K562 (cell line): ENCODE measurements at regions not wholly inside any gene's neighbourhood (a gene's known extent, or its start where the extent isn't known, plus 50 kb on each side); places are given as distances from the start of the nearest gene placed in this dataset.

Experiments used
- ATAC-seq: fragments of 200-7000 bp; cut with Tn5 transposase; 3 replicates; pipeline ENCODE4 v1.9.1; 2020; ENCODE audit warnings: moderate library complexity
- BruUV-seq: library from RNA; stranded (reverse); fragments of 400-500 nt; replicated peaks from 2 replicates; lab custom pipeline; 2021; lab: Mats Ljungman, UMichigan
- CTCF ChIA-PET: fragments of 300-600 bp; formaldehyde crosslinking; extraction: SDS; loops from one replicate; lab custom pipeline; 2021; ENCODE audit warnings: low intra/inter-chr PET ratio; lab: Yijun Ruan, JAX
- POLR2A ChIA-PET: fragments of 300-600, 350-650 bp; sonication (Branson Sonifier 250); formaldehyde crosslinking; extraction: SDS; loops from one replicate; lab custom pipeline; 2021; ENCODE audit warnings: antibody characterized with exemption, inconsistent platforms; lab: Yijun Ruan, JAX
- DNase-seq, 4 experiments: peaks; one replicate each; pipeline versions ENCODE4 v3.0.0 to v3.0.0-alpha.2; 2011 to 2018; ENCODE audit warnings: low spot score in 3 of 4, mixed read lengths in 3 of 4; ENCODE audit errors: extremely low read depth in 1 of 4
- FAIRE-seq: peaks from 2 replicates; lab custom pipeline; 2011; peaks lifted over from hg19 to GRCh38; lab: Jason Lieb, UNC
- H2AFZ ChIP-seq: 2 replicates; pipeline ENCODE4 v1.6.0; 2011; ENCODE audit warnings: low read depth, low read length, control low read depth, inconsistent platforms
- H3K27ac ChIP-seq: fragments of 200-600 bp; 3 replicates; pipeline ENCODE4 v1.8.0; 2011; ENCODE audit warnings: low read depth, mild to moderate bottlenecking, control low read depth, inconsistent platforms, low read length, moderate library complexity, mixed read lengths; ENCODE audit errors: extremely low read depth
- H3K27me3 ChIP-seq, 2 experiments: fragments of 300-600 bp in 1 of 2; 2 replicates in 1 of 2; 3 replicates in 1 of 2; pipeline versions ENCODE4 v1.6.0 to v1.8.0; 2011; ENCODE audit warnings: inconsistent platforms in 2 of 2, low read length in 2 of 2, mild to moderate bottlenecking in 1 of 2, mixed read lengths in 1 of 2, moderate library complexity in 1 of 2; ENCODE audit not compliant: control insufficient read depth in 2 of 2, insufficient read depth in 2 of 2
- H3K36me3 ChIP-seq: fragments of 300-600 bp; 3 replicates; pipeline ENCODE4 v1.8.0; 2011; ENCODE audit warnings: mild to moderate bottlenecking, low read length, inconsistent platforms; ENCODE audit not compliant: control insufficient read depth, insufficient read depth
- H3K4me1 ChIP-seq, 2 experiments: fragments of 200-600 bp in 1 of 2; replicated peaks in 1 of 2; 2 replicates in 1 of 2; 3 replicates in 1 of 2; pipeline versions ENCODE4 v1.5.1 to v1.8.0; 2011; ENCODE audit warnings: inconsistent platforms in 2 of 2, low read length in 2 of 2, mild to moderate bottlenecking in 1 of 2, mixed read lengths in 1 of 2, moderate library complexity in 1 of 2; ENCODE audit not compliant: control insufficient read depth in 2 of 2, insufficient read depth in 2 of 2
- H3K4me2 ChIP-seq: 2 replicates; pipeline ENCODE4 v1.6.1; 2011; ENCODE audit warnings: low read length, control low read depth, inconsistent platforms, mixed read lengths; ENCODE audit not compliant: insufficient read depth
- H3K4me3 ChIP-seq: fragments of 200-600 bp; sonication (generic), shearing (Covaris generic); 2 replicates; pipeline ENCODE4 v1.5.1; 2016; ENCODE audit warnings: control low read depth, inconsistent platforms
- H3K79me2 ChIP-seq: fragments of 200-600 bp; 3 replicates; pipeline ENCODE4 v1.8.0; 2011; ENCODE audit warnings: low read length, inconsistent platforms; ENCODE audit not compliant: control insufficient read depth, insufficient read depth
- H3K9ac ChIP-seq, 2 experiments: 2 replicates each; pipeline versions ENCODE4 v1.6.0 to v1.6.1; 2011; ENCODE audit warnings: low read depth in 2 of 2, low read length in 2 of 2, control low read depth in 1 of 2, inconsistent platforms in 1 of 2, mild to moderate bottlenecking in 1 of 2, mixed read lengths in 1 of 2; ENCODE audit not compliant: insufficient read depth in 1 of 2
- H3K9me1 ChIP-seq: one replicate; pipeline ENCODE4 v1.6.0; 2011; ENCODE audit warnings: inconsistent platforms, mild to moderate bottlenecking, low read length, moderate library complexity; ENCODE audit not compliant: control insufficient read depth, insufficient read depth
- H3K9me3 ChIP-seq: replicated peaks from 2 replicates; pipeline ENCODE4 v1.5.1; 2011; ENCODE audit warnings: low read depth, low read length, inconsistent platforms; ENCODE audit not compliant: control insufficient read depth, insufficient read depth
- H4K20me1 ChIP-seq: replicated peaks from 2 replicates; pipeline ENCODE4 v1.6.1; 2011; ENCODE audit warnings: low read length, inconsistent platforms, mixed read lengths; ENCODE audit not compliant: control insufficient read depth, insufficient read depth
- C11orf30 ChIP-seq: fragments of 450-650 bp; IDR thresholded peaks from 2 replicates; pipeline ENCODE4 v1.6.1; 2016; ENCODE audit warnings: low read depth, mild to moderate bottlenecking
- CBX5 ChIP-seq: IDR thresholded peaks from 2 replicates; pipeline ENCODE4 v1.6.1; 2014; ENCODE audit warnings: low read depth, borderline replicate concordance
- HMGN3 ChIP-seq: IDR thresholded peaks from 2 replicates; pipeline ENCODE4 v1.6.1; 2011; ENCODE audit warnings: borderline replicate concordance, low read depth, mild to moderate bottlenecking, mixed read lengths, low read length; ENCODE audit not compliant: insufficient read length; ENCODE audit errors: extremely low read depth
- KLF1 ChIP-seq: fragments of 450-650 bp; IDR thresholded peaks from 2 replicates; pipeline ENCODE4 v1.6.1; 2016; ENCODE audit warnings: missing genetic modification characterization, missing compliant biosample characterization
- KLF13 ChIP-seq: fragments of 450-650 bp; IDR thresholded peaks from 2 replicates; pipeline ENCODE4 v1.6.1; 2016; ENCODE audit warnings: missing genetic modification characterization, low read depth, mild to moderate bottlenecking, missing compliant biosample characterization, moderate library complexity, borderline replicate concordance
- KLF16 ChIP-seq: IDR thresholded peaks from 2 replicates; pipeline ENCODE4 v1.6.1; 2016; ENCODE audit warnings: antibody characterized with exemption
- LEF1 ChIP-seq: fragments of 450-650 bp; IDR thresholded peaks from 2 replicates; pipeline ENCODE4 v1.6.1; 2016; ENCODE audit warnings: mild to moderate bottlenecking
- NFYB ChIP-seq: IDR thresholded peaks from 2 replicates; pipeline ENCODE4 v1.6.1; 2011; ENCODE audit warnings: mild to moderate bottlenecking, moderate library complexity; ENCODE audit not compliant: insufficient read length; ENCODE audit errors: extremely low read depth
- NR2C1 ChIP-seq, 2 experiments: fragments of 450-650 bp; IDR thresholded peaks; 2 replicates each; pipeline ENCODE4 v1.6.1; 2017; ENCODE audit warnings: mild to moderate bottlenecking in 2 of 2, antibody characterized with exemption in 1 of 2, inconsistent platforms in 1 of 2, missing compliant biosample characterization in 1 of 2, missing genetic modification characterization in 1 of 2
- NR2F6 ChIP-seq: fragments of 450-650 bp; formaldehyde crosslinking; IDR thresholded peaks from 2 replicates; pipeline ENCODE4 v1.4.0; 2020; ENCODE audit warnings: mild to moderate bottlenecking
- RAD21 ChIP-seq, 2 experiments: fragments of 250-450 bp in 1 of 2; fragments of 450-650 bp in 1 of 2; sonication (Bioruptor Pico) in 1 of 2; formaldehyde crosslinking in 1 of 2; IDR thresholded peaks in 1 of 2; conservative IDR thresholded peaks in 1 of 2; 2 replicates each; pipeline versions ENCODE4 v1.4.0 to v1.8.0; 2020 to 2022; ENCODE audit warnings: mild to moderate bottlenecking in 2 of 2, moderate library complexity in 1 of 2
- RBM22 ChIP-seq: fragments of 200-400 bp; formaldehyde crosslinking; IDR thresholded peaks from 2 replicates; pipeline ENCODE4 v1.6.1; 2018; ENCODE audit warnings: low read length, low read depth; ENCODE audit not compliant: poor library complexity, severe bottlenecking
- ZKSCAN3 ChIP-seq: fragments of 250-450 bp; sonication (Bioruptor Pico); IDR thresholded peaks from 2 replicates; pipeline ENCODE4 v1.4.0; 2020
- WGBS: fragments of 100-300 bp; shearing (Covaris generic); methylation state at CpG from one replicate; pipeline ENCODE4 v1.1.6; 2016; ENCODE audit warnings: low coverage, mixed read lengths; ENCODE audit not compliant: insufficient coverage; ENCODE audit errors: missing lambda C conversion rate; 5-methylcytosine and 5-hydroxymethylcytosine counted together
- in situ Hi-C: fragments of 300-500 bp; cut with MboI; formaldehyde crosslinking; loops from 4 replicates; pipeline ENCODE4 v1.15.0; 2018; ENCODE audit warnings: inconsistent platforms, mixed read lengths
- intact Hi-C: fragments of 100-400 bp; cut with micrococcal nuclease; formaldehyde crosslinking; loops from 2 replicates; pipeline ENCODE4 v1.14.2; 2022
- TF ChIP-seq, protein P1 (sequence below): fragments of 250-450 bp; sonication (Bioruptor Pico); IDR thresholded peaks from 2 replicates; pipeline ENCODE4 v1.5.0; 2021; ENCODE audit warnings: mild to moderate bottlenecking, borderline replicate concordance
- TF ChIP-seq, protein P2 (sequence below): fragments of 250-450 bp; sonication (Bioruptor Pico); IDR thresholded peaks from 2 replicates; pipeline ENCODE4 v1.4.0; 2020; ENCODE audit warnings: mild to moderate bottlenecking, moderate library complexity

DNA sequence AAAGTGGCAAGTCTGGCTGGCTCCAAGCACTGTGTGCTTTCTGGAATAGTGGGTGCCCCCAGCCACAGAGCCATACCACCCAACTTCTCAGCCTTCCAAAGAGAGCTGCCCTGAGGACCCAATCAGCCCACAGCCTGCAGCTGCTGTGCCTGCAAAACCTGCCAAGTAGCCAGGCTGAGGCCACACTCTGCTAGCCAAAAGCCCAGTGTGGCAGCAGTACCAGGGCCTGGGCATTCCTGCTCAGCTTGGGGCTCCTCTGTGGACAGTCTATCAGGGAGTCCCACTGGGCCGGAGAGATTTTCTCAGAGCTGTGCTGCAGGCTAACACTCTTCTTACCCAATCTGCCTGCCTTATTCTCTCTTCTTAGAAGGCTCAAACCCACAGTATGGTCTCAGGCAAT is 136.5 kb downstream of the TPRA1 start:
- Histone ChIP-seq H3K27me3 (peaks cover 2 to 38% of the 10 kb centered on the region in 2 experiments; a peak in 3 of 5 replicates), H3K4me2 (no peak overlapping the region), H3K9me1 (no peaks in the 10 kb centered on the region), H3K9ac (no peak overlapping the region), H3K9me3 (no peaks in the 10 kb centered on the region), H2AFZ (no peak overlapping the region), H3K79me2 (no peaks in the 10 kb centered on the region), H3K36me3 (no peaks in the 10 kb centered on the region), H3K4me1 (peaks cover 0 to 12% of the 10 kb centered on the region in 2 experiments; a peak in 2 of 5 replicates), H3K4me3 (no peak overlapping the region), H4K20me1 (0 out of 2 replicates have a peak, but pooled peaks cover 4% of the 10 kb centered on the region), H3K27ac (no peak overlapping the region)
- BruUV-seq: no TSS peak
- intact Hi-C loops (loop anchor here (10.0 kb wide), 1 partner anchor 779 kb away; no protein-coding TSS in a partner anchor), in situ Hi-C loops (loop anchor here (10.0 kb wide), 1 partner anchor 779 kb away; no protein-coding TSS in a partner anchor)
- ChIA-PET CTCF (interaction anchor here (1.4 kb wide), 1 partner anchor 931 kb away, joined by 3 read pairs; no protein-coding TSS in a partner anchor), POLR2A (interaction anchor here (0.5 kb wide), 1 partner anchor 104 kb away, joined by 4 read pairs; no protein-coding TSS in a partner anchor)
- ATAC-seq: no peak
- no peak for FAIRE-seq
- DNase-seq: no peak
- WGBS: 0% methylated on average over 1 of the region's 1 CpG
- no peak for TF ChIP-seq LEF1
- no peak for TF ChIP-seq CBX5
- TF ChIP-seq NR2C1 (IDR thresholded peaks at IDR 0.05): no peak
- no peak for TF ChIP-seq NR2C1 (tag; IDR thresholded peaks at IDR 0.05)
- TF ChIP-seq RAD21 (CRISPR knock-in tag; conservative IDR thresholded peaks at IDR 0.05 in 1 of 2, IDR thresholded peaks at IDR 0.05 in 1 of 2): no peak
- no peak for TF ChIP-seq ZKSCAN3 (CRISPR knock-in tag)
- TF ChIP-seq, protein P1, sequence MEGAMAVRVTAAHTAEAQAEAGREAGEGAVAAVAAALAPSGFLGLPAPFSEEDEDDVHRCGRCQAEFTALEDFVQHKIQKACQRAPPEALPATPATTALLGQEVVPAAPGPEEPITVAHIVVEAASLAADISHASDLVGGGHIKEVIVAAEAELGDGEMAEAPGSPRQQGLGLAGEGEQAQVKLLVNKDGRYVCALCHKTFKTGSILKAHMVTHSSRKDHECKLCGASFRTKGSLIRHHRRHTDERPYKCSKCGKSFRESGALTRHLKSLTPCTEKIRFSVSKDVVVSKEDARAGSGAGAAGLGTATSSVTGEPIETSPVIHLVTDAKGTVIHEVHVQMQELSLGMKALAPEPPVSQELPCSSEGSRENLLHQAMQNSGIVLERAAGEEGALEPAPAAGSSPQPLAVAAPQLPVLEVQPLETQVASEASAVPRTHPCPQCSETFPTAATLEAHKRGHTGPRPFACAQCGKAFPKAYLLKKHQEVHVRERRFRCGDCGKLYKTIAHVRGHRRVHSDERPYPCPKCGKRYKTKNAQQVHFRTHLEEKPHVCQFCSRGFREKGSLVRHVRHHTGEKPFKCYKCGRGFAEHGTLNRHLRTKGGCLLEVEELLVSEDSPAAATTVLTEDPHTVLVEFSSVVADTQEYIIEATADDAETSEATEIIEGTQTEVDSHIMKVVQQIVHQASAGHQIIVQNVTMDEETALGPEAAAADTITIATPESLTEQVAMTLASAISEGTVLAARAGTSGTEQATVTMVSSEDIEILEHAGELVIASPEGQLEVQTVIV (CRISPR knock-in tag): no peak
- no peak for TF ChIP-seq KLF13 (tag)
- TF ChIP-seq KLF16: no peak
- no peak for TF ChIP-seq C11orf30
- TF ChIP-seq RBM22: no peak
- no peak for TF ChIP-seq HMGN3
- TF ChIP-seq KLF1 (tag): no peak
- TF ChIP-seq, protein P2, sequence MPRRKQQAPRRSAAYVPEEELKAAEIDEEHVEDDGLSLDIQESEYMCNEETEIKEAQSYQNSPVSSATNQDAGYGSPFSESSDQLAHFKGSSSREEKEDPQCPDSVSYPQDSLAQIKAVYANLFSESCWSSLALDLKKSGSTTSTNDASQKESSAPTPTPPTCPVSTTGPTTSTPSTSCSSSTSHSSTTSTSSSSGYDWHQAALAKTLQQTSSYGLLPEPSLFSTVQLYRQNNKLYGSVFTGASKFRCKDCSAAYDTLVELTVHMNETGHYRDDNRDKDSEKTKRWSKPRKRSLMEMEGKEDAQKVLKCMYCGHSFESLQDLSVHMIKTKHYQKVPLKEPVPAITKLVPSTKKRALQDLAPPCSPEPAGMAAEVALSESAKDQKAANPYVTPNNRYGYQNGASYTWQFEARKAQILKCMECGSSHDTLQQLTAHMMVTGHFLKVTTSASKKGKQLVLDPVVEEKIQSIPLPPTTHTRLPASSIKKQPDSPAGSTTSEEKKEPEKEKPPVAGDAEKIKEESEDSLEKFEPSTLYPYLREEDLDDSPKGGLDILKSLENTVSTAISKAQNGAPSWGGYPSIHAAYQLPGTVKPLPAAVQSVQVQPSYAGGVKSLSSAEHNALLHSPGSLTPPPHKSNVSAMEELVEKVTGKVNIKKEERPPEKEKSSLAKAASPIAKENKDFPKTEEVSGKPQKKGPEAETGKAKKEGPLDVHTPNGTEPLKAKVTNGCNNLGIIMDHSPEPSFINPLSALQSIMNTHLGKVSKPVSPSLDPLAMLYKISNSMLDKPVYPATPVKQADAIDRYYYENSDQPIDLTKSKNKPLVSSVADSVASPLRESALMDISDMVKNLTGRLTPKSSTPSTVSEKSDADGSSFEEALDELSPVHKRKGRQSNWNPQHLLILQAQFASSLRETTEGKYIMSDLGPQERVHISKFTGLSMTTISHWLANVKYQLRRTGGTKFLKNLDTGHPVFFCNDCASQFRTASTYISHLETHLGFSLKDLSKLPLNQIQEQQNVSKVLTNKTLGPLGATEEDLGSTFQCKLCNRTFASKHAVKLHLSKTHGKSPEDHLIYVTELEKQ: no peak
- TF ChIP-seq NFYB: no peak
- no peak for TF ChIP-seq NR2F6
